Liver (tissue), 8 donors: ENCODE measurements at regions not wholly inside any gene's neighbourhood (a gene's known extent, or its start where the extent isn't known, plus 50 kb on each side); places are given as distances from the start of the nearest gene placed in this dataset.

Experiments used
- DNase-seq: peaks from one replicate; pipeline ENCODE4 v3.0.0-alpha.2; 2017; ENCODE audit warnings: low spot score
- H3K27ac ChIP-seq, 2 donors: one replicate each; pipeline ENCODE4 v1.7.0; 2013; ENCODE audit warnings: inconsistent platforms in 2 of 2, low read length in 2 of 2, control low read depth in 1 of 2, low read depth in 1 of 2, mild to moderate bottlenecking in 1 of 2
- H3K27me3 ChIP-seq, 4 donors: one replicate each; pipeline versions ENCODE4 v1.6.1 to v1.7.0; 2013; ENCODE audit warnings: low read length in 3 of 4, inconsistent platforms in 1 of 4, mild to moderate bottlenecking in 1 of 4, moderate library complexity in 1 of 4; ENCODE audit not compliant: control insufficient read depth in 4 of 4, insufficient read depth in 4 of 4
- H3K36me3 ChIP-seq, 4 donors: one replicate each; pipeline versions ENCODE4 v1.6.1 to v1.7.0; 2013; ENCODE audit warnings: low read length in 3 of 4, mild to moderate bottlenecking in 3 of 4, low read depth in 1 of 4, moderate library complexity in 1 of 4; ENCODE audit not compliant: control insufficient read depth in 4 of 4, insufficient read depth in 3 of 4
- H3K4me1 ChIP-seq, 4 donors: one replicate each; pipeline versions ENCODE4 v1.6.1 to v1.7.0; 2013; ENCODE audit warnings: low read length in 3 of 4, mild to moderate bottlenecking in 3 of 4, moderate library complexity in 1 of 4; ENCODE audit not compliant: control insufficient read depth in 4 of 4, insufficient read depth in 4 of 4
- H3K4me3 ChIP-seq, 3 donors: one replicate each; pipeline versions ENCODE4 v1.6.1 to v1.7.0; 2013; ENCODE audit warnings: low read length in 3 of 3, control low read depth in 1 of 3, low read depth in 1 of 3, mild to moderate bottlenecking in 1 of 3
- H3K9ac ChIP-seq, 2 donors: one replicate each; pipeline ENCODE4 v1.7.0; 2013; ENCODE audit warnings: low read length in 2 of 2, mild to moderate bottlenecking in 2 of 2, moderate library complexity in 2 of 2, control low read depth in 1 of 2, low read depth in 1 of 2
- H3K9me3 ChIP-seq, 4 donors: one replicate each; pipeline versions ENCODE4 v1.6.1 to v1.7.0; 2013; ENCODE audit warnings: low read length in 3 of 4; ENCODE audit not compliant: control insufficient read depth in 4 of 4
- ATF3 ChIP-seq: IDR thresholded peaks from 2 replicates; pipeline ENCODE4 v1.6.1; 2016; ENCODE audit warnings: antibody characterized with exemption
- CTCF ChIP-seq: fragments of 150-350 bp; IDR thresholded peaks from 2 replicates; pipeline ENCODE4 v1.5.1; 2017; ENCODE audit warnings: improper control_type of control experiment, low read depth, low read length; ENCODE audit not compliant: missing input control
- EGR1 ChIP-seq, 2 donors: IDR thresholded peaks; 2 replicates each; pipeline ENCODE4 v1.6.1; 2016 to 2018; ENCODE audit warnings: antibody characterized with exemption in 2 of 2, low read depth in 2 of 2
- FOXA1 ChIP-seq: IDR thresholded peaks from 2 replicates; pipeline ENCODE4 v1.6.1; 2016; ENCODE audit warnings: antibody characterized with exemption
- FOXA2 ChIP-seq: IDR thresholded peaks from 2 replicates; pipeline ENCODE4 v1.6.1; 2016; ENCODE audit warnings: antibody characterized with exemption
- GABPA ChIP-seq, 2 donors: IDR thresholded peaks in 1 of 2; conservative IDR thresholded peaks in 1 of 2; 2 replicates each; pipeline ENCODE4 v1.6.1; 2016; ENCODE audit warnings: antibody characterized with exemption in 2 of 2, mild to moderate bottlenecking in 1 of 2, moderate library complexity in 1 of 2
- HNF4A ChIP-seq, 2 donors: conservative IDR thresholded peaks; 2 replicates each; pipeline ENCODE4 v1.6.1; 2016; ENCODE audit warnings: antibody characterized with exemption in 2 of 2, mild to moderate bottlenecking in 2 of 2
- HNF4G ChIP-seq: IDR thresholded peaks from 2 replicates; pipeline ENCODE4 v1.6.1; 2016; ENCODE audit warnings: antibody characterized with exemption
- JUND ChIP-seq, 2 donors: IDR thresholded peaks; 2 replicates each; pipeline ENCODE4 v1.6.1; 2016; ENCODE audit warnings: antibody characterized with exemption in 2 of 2
- MAX ChIP-seq: IDR thresholded peaks from 2 replicates; pipeline ENCODE4 v1.6.1; 2016; ENCODE audit warnings: antibody characterized with exemption
- NR2F2 ChIP-seq: IDR thresholded peaks from 2 replicates; pipeline ENCODE4 v1.6.1; 2016; ENCODE audit warnings: antibody characterized with exemption
- RAD21 ChIP-seq, 2 donors: IDR thresholded peaks; 2 replicates each; pipeline ENCODE4 v1.6.1; 2016; ENCODE audit warnings: antibody characterized with exemption in 2 of 2, mild to moderate bottlenecking in 2 of 2
- REST ChIP-seq: IDR thresholded peaks from 2 replicates; pipeline ENCODE4 v1.6.1; 2016; ENCODE audit warnings: antibody characterized with exemption, mild to moderate bottlenecking
- RXRA ChIP-seq, 2 donors: IDR thresholded peaks; 2 replicates each; pipeline ENCODE4 v1.6.1; 2017 to 2018; ENCODE audit warnings: antibody characterized with exemption in 2 of 2, mild to moderate bottlenecking in 1 of 2
- SP1 ChIP-seq: IDR thresholded peaks from 2 replicates; pipeline ENCODE4 v1.6.1; 2018; ENCODE audit warnings: antibody characterized with exemption, mild to moderate bottlenecking
- TAF1 ChIP-seq: conservative IDR thresholded peaks from 2 replicates; pipeline ENCODE4 v1.6.1; 2016; ENCODE audit warnings: antibody characterized with exemption, mild to moderate bottlenecking
- YY1 ChIP-seq: IDR thresholded peaks from 2 replicates; pipeline ENCODE4 v1.6.1; 2016; ENCODE audit warnings: antibody characterized with exemption, mild to moderate bottlenecking
- ZBTB33 ChIP-seq: IDR thresholded peaks from 2 replicates; pipeline ENCODE4 v1.6.1; 2016; ENCODE audit warnings: antibody characterized with exemption
- WGBS: extraction: QIAGEN DNeasy Blood & Tissue Kit; methylation state at CpG from one replicate; pipeline ENCODE4 v1.1.7; 2013; 5-methylcytosine and 5-hydroxymethylcytosine counted together
- donor health status: healthy.
- donor health status: healthy.
- donor health status: healthy.
- donor health status: healthy.
- donor health status: healthy.

GRCh38 chr16:73231379-73231778 lies 183.5 kb upstream of the ZFHX3 start:
- H3K36me3 ChIP-seq: no peaks in the 10 kb centered on the region
- no peak for DNase-seq
- no peak overlapping the region for H3K4me3 ChIP-seq

More at GRCh38 chr16:73231379-73231778, 183.5 kb upstream of the ZFHX3 start:
- TF ChIP-seq EGR1 (IDR thresholded peaks at IDR 0.05; ENCODE audit: low read depth in 2 of 2) (no peak), CTCF (no peak), RAD21 (IDR thresholded peaks at IDR 0.05) (no peak), MAX (no peak), REST (no peak), SP1 (no peak), HNF4A (conservative IDR thresholded peaks at IDR 0.05) (no peak), FOXA2 (no peak), JUND (IDR thresholded peaks at IDR 0.05) (no peak), FOXA1 (no peak), TAF1 (no peak), ZBTB33 (no peak), NR2F2 (no peak), RXRA (IDR thresholded peaks at IDR 0.05) (no peak), HNF4G (no peak), YY1 (no peak), GABPA (IDR thresholded peaks at IDR 0.05 in 1 of 2, conservative IDR thresholded peaks at IDR 0.05 in 1 of 2) (no peak), ATF3 (no peak)
- Histone ChIP-seq H3K4me1 (no peaks in the 10 kb centered on the region), H3K9ac (no peak overlapping the region), H3K27me3 (peaks cover 0 to 3% (median 0%) of the 10 kb centered on the region in 4 donors), H3K9me3 (no peaks in the 10 kb centered on the region), H3K27ac (no peak overlapping the region)
- WGBS: 54% methylated on average over 11 of the region's 11 CpGs
